Ishikawa (cell line): ENCODE measurements at regions not wholly inside any gene's neighbourhood (a gene's known extent, or its start where the extent isn't known, plus 50 kb on each side); places are given as distances from the start of the nearest gene placed in this dataset.

ENCODE experiments used
- CEBPB ChIP-seq: IDR thresholded peaks from 2 replicates; pipeline ENCODE4 v1.6.1; 2012
- CREB1 ChIP-seq: IDR thresholded peaks from 2 replicates; pipeline ENCODE4 v1.6.1; 2012; ENCODE audit warnings: low read depth
- EGR1 ChIP-seq: IDR thresholded peaks from 2 replicates; pipeline ENCODE4 v1.6.1; 2012
- EP300 ChIP-seq: IDR thresholded peaks from 2 replicates; pipeline ENCODE4 v1.6.1; 2012; ENCODE audit warnings: borderline replicate concordance
- FOXM1 ChIP-seq: IDR thresholded peaks from 2 replicates; pipeline ENCODE4 v1.6.1; 2012; ENCODE audit warnings: low read depth, borderline replicate concordance
- MAX ChIP-seq: IDR thresholded peaks from 2 replicates; pipeline ENCODE4 v1.6.1; 2012
- NFIC ChIP-seq: IDR thresholded peaks from 2 replicates; pipeline ENCODE4 v1.6.1; 2012
- RAD21 ChIP-seq: IDR thresholded peaks from 2 replicates; pipeline ENCODE4 v1.6.1; 2012; ENCODE audit warnings: low read depth
- REST ChIP-seq: IDR thresholded peaks from 2 replicates; pipeline ENCODE4 v1.6.1; 2012; ENCODE audit warnings: low read depth, mild to moderate bottlenecking
- TAF1 ChIP-seq: IDR thresholded peaks from 2 replicates; pipeline ENCODE4 v1.6.1; 2012; ENCODE audit warnings: low read depth, mild to moderate bottlenecking
- TCF12 ChIP-seq: IDR thresholded peaks from 2 replicates; pipeline ENCODE4 v1.6.1; 2012; ENCODE audit warnings: low read depth
- TEAD4 ChIP-seq: IDR thresholded peaks from 2 replicates; pipeline ENCODE4 v1.6.1; 2012
- USF1 ChIP-seq: IDR thresholded peaks from 2 replicates; pipeline ENCODE4 v1.6.1; 2012
- YY1 ChIP-seq: IDR thresholded peaks from 2 replicates; pipeline ENCODE4 v1.6.1; 2012; ENCODE audit warnings: low read depth
- ZBTB7A ChIP-seq: IDR thresholded peaks from 2 replicates; pipeline ENCODE4 v1.6.1; 2012; ENCODE audit warnings: low read depth

GRCh38 chrX:1784773-1785172, 169.9 kb downstream of the ASMT start:
- TF ChIP-seq NFIC (no peak), TAF1 (no peak), TEAD4 (no peak), ZBTB7A (no peak), EGR1 (no peak), EP300 (no peak), USF1 (no peak), YY1 (no peak), RAD21 (no peak), CEBPB (no peak), CREB1 (no peak), FOXM1 (no peak), REST (no peak), MAX (no peak), TCF12 (no peak)

GRCh38 chrX:1788300-1788911, 173.5 kb downstream of the ASMT start:
- TF ChIP-seq MAX = no peak
- no peak for TF ChIP-seq YY1
- TF ChIP-seq NFIC = no peak
- no peak for TF ChIP-seq FOXM1
- no peak for TF ChIP-seq REST
- no peak for TF ChIP-seq EP300
- no peak for TF ChIP-seq CEBPB
- TF ChIP-seq EGR1 = no peak
- no peak for TF ChIP-seq USF1
- no peak for TF ChIP-seq RAD21
- no peak for TF ChIP-seq TEAD4
- TF ChIP-seq TCF12 = no peak

GRCh38 chrX:1792636-1793035, 177.8 kb downstream of the ASMT start:
- TF ChIP-seq NFIC (no peak), TCF12 (no peak), YY1 (no peak), EGR1 (no peak), TAF1 (no peak), ZBTB7A (no peak), REST (no peak), EP300 (no peak), USF1 (no peak), MAX (no peak), CREB1 (no peak), RAD21 (no peak), TEAD4 (no peak), FOXM1 (no peak), CEBPB (no peak)

GRCh38 chrX:1794586-1794985, 179.7 kb downstream of the ASMT start:
- TF ChIP-seq RAD21 (no peak), NFIC (no peak), REST (no peak), TEAD4 (no peak), MAX (no peak), USF1 (no peak), TCF12 (no peak), EP300 (no peak), TAF1 (no peak), CEBPB (no peak), FOXM1 (no peak), EGR1 (no peak), ZBTB7A (no peak), CREB1 (no peak), YY1 (no peak)
